CD8-positive, alpha-beta memory T cell (primary cell): ENCODE measurements at regions not wholly inside any gene's neighbourhood (a gene's known extent, or its start where the extent isn't known, plus 50 kb on each side); places are given as distances from the start of the nearest gene placed in this dataset.

Source experiments
- CTCF ChIA-PET: fragments of 350-600 bp; sonication (Branson Sonifier 250); formaldehyde crosslinking; loops from one replicate; lab custom pipeline; 2021; ENCODE audit warnings: antibody characterized with exemption; lab: Charles Lee
- POLR2A ChIA-PET: fragments of 350-600 bp; sonication (Branson Sonifier 250); formaldehyde crosslinking; loops from one replicate; lab custom pipeline; 2021; ENCODE audit warnings: antibody characterized with exemption; lab: Charles Lee
- DNase-seq, 5 donors: peaks; one replicate each; pipeline versions ENCODE4 v3.0.0 to v3.0.0-alpha.2; 2020 to 2022; ENCODE audit warnings: mixed read lengths in 1 of 5
- H3K27ac ChIP-seq: one replicate; pipeline ENCODE4 v1.7.0; 2013; ENCODE audit warnings: low read depth, mild to moderate bottlenecking, low read length, moderate library complexity
- H3K27me3 ChIP-seq: 2 replicates; pipeline ENCODE4 v1.7.0; 2013; ENCODE audit warnings: low read length, mild to moderate bottlenecking; ENCODE audit not compliant: insufficient read depth, poor library complexity, severe bottlenecking
- H3K36me3 ChIP-seq: 2 replicates; pipeline ENCODE4 v1.7.0; 2013; ENCODE audit warnings: mild to moderate bottlenecking, low read length, moderate library complexity; ENCODE audit not compliant: insufficient read depth
- H3K4me1 ChIP-seq: 2 replicates; pipeline ENCODE4 v1.7.0; 2013; ENCODE audit warnings: mild to moderate bottlenecking, low read length, moderate library complexity; ENCODE audit not compliant: insufficient read depth
- H3K4me3 ChIP-seq: 2 replicates; pipeline ENCODE4 v1.7.0; 2013; ENCODE audit warnings: mild to moderate bottlenecking, low read length
- H3K9me3 ChIP-seq: 2 replicates; pipeline ENCODE4 v1.7.0; 2013; ENCODE audit warnings: mild to moderate bottlenecking, low read length
- H3K27ac Mint-ChIP-seq, 8 donors: one replicate each; pipeline ENCODE4 v1.8.0; 2020 to 2021; ENCODE audit warnings: mixed read lengths in 8 of 8, mild to moderate bottlenecking in 6 of 8, inconsistent platforms in 3 of 8, moderate library complexity in 3 of 8
- H3K27me3 Mint-ChIP-seq, 2 donors: one replicate each; pipeline ENCODE4 v1.8.0; 2020 to 2021; ENCODE audit warnings: mixed read lengths in 2 of 2, mild to moderate bottlenecking in 1 of 2, moderate library complexity in 1 of 2
- H3K36me3 Mint-ChIP-seq, 3 donors: one replicate each; pipeline ENCODE4 v1.8.0; 2020 to 2021; ENCODE audit warnings: mixed read lengths in 3 of 3, inconsistent platforms in 1 of 3, mild to moderate bottlenecking in 1 of 3
- H3K4me1 Mint-ChIP-seq, 3 donors: one replicate each; pipeline ENCODE4 v1.8.0; 2020 to 2021; ENCODE audit warnings: mixed read lengths in 3 of 3, inconsistent platforms in 1 of 3, mild to moderate bottlenecking in 1 of 3
- H3K4me3 Mint-ChIP-seq, 7 donors: one replicate each; pipeline ENCODE4 v1.8.0; 2020 to 2021; ENCODE audit warnings: mixed read lengths in 7 of 7, mild to moderate bottlenecking in 6 of 7, moderate library complexity in 4 of 7, inconsistent platforms in 2 of 7
- H3K9me3 Mint-ChIP-seq, 5 donors: one replicate each; pipeline ENCODE4 v1.8.0; 2020 to 2022; ENCODE audit warnings: mixed read lengths in 5 of 5, mild to moderate bottlenecking in 3 of 5, moderate library complexity in 2 of 5, inconsistent platforms in 1 of 5

DNA sequence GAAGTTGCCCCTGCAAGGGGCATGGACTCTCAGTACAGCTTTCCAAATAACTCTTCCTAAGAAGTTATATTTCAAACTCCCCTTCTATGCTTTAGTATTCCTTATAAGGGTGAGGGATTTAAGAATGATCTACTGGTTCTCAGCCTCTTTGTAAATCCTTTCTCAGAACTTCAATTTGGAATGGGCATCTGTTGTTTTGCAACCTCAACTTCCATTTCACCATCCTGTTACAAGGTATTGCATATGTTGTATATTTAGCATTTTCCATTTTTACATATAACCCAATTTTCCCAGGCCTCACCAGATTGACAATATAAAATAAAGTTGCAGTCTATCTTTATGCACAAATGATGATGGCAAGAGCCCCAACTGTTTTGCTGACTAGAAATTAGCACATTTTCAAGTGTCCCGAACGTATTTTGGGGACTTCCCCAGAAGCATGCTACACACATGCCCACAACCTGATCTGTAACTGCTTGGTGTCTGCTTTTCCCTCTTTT is 154.9 kb upstream of the CARMIL1 start:
- H3K27ac Mint-ChIP-seq = peak overlapping the region in 1 of 8 donors; percentile 16
- H3K4me3 Mint-ChIP-seq = no peak overlapping the region
- H3K9me3 Mint-ChIP-seq = no peaks in the 10 kb centered on the region
- H3K27me3 Mint-ChIP-seq = no peaks in the 10 kb centered on the region
- no peak for DNase-seq
- peaks cover 4% of the 10 kb centered on the region for H3K4me1 ChIP-seq
- H3K36me3 Mint-ChIP-seq = peaks cover 17 to 62% (median 35%) of the 10 kb centered on the region in 3 donors
- CTCF ChIA-PET = no interaction called here
- H3K4me3 ChIP-seq = no peak overlapping the region
- no peaks in the 10 kb centered on the region for H3K27me3 ChIP-seq
- POLR2A ChIA-PET = no interaction called here
- no peaks in the 10 kb centered on the region for H3K9me3 ChIP-seq
- peaks cover 25 to 56% (median 55%) of the 10 kb centered on the region in 3 donors for H3K4me1 Mint-ChIP-seq
- H3K36me3 ChIP-seq = peaks cover 9% of the 10 kb centered on the region
- no peak overlapping the region for H3K27ac ChIP-seq

DNA sequence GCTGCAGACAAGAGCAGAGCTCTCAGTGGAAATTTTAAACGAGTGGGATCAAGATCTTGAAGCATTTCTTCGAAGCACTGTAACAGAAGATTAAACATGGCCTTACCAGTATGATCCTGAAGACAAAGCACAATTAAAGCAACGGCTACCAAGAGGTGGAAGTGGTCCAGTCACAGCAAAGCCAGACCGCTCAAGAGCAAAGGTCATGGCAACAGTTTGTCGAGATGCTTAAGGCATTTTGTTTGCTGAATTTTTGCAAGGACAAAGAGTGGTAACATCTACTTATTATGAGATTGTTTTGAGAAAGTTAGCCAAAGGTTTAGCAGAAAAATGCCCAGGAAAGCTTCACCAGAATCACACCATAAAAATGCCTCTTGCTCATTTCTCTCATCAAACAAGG is 153.4 kb upstream of the CARMIL1 start:
- peaks cover 18 to 69% (median 34%) of the 10 kb centered on the region in 3 donors for H3K36me3 Mint-ChIP-seq
- ChIA-PET POLR2A (no interaction called here), CTCF (no interaction called here)
- peaks cover 26 to 64% (median 58%) of the 10 kb centered on the region in 3 donors for H3K4me1 Mint-ChIP-seq
- H3K27me3 ChIP-seq = no peaks in the 10 kb centered on the region
- no peaks in the 10 kb centered on the region for H3K9me3 Mint-ChIP-seq
- peaks cover 9% of the 10 kb centered on the region for H3K36me3 ChIP-seq
- DNase-seq = no peak
- H3K27ac Mint-ChIP-seq = no peak overlapping the region
- no peak overlapping the region for H3K4me3 ChIP-seq
- H3K4me1 ChIP-seq = no peaks in the 10 kb centered on the region
- no peaks in the 10 kb centered on the region for H3K9me3 ChIP-seq
- peak overlapping the region in 1 of 7 donors; percentile 30 for H3K4me3 Mint-ChIP-seq
- H3K27me3 Mint-ChIP-seq = no peaks in the 10 kb centered on the region
- no peak overlapping the region for H3K27ac ChIP-seq

DNA sequence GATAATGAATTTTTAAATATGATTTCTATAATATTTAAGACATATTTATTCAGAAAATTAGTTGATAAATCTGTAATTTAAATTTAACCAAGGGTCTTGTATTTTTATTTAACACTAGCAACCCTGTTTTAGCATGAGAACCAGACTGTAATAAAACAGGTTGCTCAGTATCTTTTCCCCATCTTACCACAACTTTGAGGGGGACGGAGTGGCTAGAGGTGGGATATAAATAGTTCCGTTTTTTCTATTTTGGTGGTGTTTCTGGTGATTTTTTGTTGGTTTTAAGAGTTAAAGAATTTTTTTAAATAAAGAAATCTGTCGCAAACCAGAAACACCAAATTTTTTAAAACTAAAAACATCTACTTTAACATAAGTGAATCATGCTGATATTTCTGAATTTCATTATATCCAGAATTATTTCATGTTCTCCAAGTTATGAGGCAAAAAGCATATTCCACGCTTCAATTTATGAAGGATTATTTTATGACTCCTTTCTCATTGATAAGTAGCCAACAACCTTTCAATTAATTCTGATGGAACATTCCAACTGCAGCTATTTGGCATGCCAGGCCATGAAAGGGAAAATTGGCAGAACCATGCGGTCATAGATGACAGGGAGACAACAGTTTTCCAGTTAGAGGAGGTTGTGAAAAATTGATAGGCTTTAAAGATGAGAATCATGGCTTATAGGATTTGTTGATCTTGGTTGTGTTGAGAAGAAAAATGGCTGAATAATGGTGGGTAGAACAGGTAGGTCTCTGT is 151.9 kb upstream of the CARMIL1 start:
- no peak for DNase-seq
- CTCF ChIA-PET = no interaction called here
- Histone ChIP-seq H3K27ac (no peak overlapping the region), H3K9me3 (no peaks in the 10 kb centered on the region), H3K36me3 (peaks cover 9% of the 10 kb centered on the region), H3K4me1 (no peaks in the 10 kb centered on the region), H3K4me3 (no peak overlapping the region), H3K27me3 (no peaks in the 10 kb centered on the region)
- peak overlapping the region in 2 of 8 donors; percentile 13 to 19 for H3K27ac Mint-ChIP-seq
- no peak overlapping the region for H3K4me3 Mint-ChIP-seq
- peaks cover 14 to 65% (median 31%) of the 10 kb centered on the region in 3 donors for H3K36me3 Mint-ChIP-seq
- no peaks in the 10 kb centered on the region for H3K27me3 Mint-ChIP-seq
- H3K4me1 Mint-ChIP-seq = peaks cover 32 to 68% (median 62%) of the 10 kb centered on the region in 3 donors
- H3K9me3 Mint-ChIP-seq = no peaks in the 10 kb centered on the region
- POLR2A ChIA-PET = interaction anchor here (0.9 kb wide), 1 partner anchor 100 kb away, joined by 3 read pairs; no protein-coding TSS in a partner anchor

DNA sequence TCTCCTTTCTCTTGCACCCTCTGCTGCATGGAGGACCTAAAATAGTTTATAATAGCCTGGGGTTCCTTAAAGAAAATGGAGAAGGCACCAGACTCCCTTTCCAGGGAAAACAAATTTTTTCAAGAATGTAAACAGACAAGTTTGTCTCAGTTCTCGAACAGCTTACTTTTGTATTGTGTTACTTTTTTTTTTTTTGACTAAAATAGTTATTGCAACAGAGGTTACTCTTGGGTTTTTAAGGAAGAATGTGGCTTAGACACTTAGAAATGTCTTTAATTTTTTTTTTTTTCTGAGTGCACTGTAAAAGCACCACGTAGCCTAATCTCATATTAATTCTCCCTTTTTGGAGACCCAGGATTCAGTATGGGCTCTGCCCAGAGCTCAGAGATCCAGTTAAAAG is 148.7 kb upstream of the CARMIL1 start:
- Mint-ChIP-seq H3K27me3 (no peaks in the 10 kb centered on the region), H3K36me3 (peaks cover 19 to 56% (median 23%) of the 10 kb centered on the region in 3 donors), H3K27ac (no peak overlapping the region), H3K4me1 (peaks cover 44 to 80% (median 71%) of the 10 kb centered on the region in 3 donors), H3K9me3 (peaks cover 3 to 9% (median 8%) of the 10 kb centered on the region in 5 donors), H3K4me3 (no peak overlapping the region)
- CTCF ChIA-PET = interaction anchor here (0.7 to 1.5 kb wide), 3 partner anchors 7 to 104 kb away, joined by 3 to 5 read pairs (median 3); no protein-coding TSS in a partner anchor
- Histone ChIP-seq H3K36me3 (peaks cover 8% of the 10 kb centered on the region), H3K4me3 (no peak overlapping the region), H3K9me3 (no peaks in the 10 kb centered on the region), H3K4me1 (peaks cover 19% of the 10 kb centered on the region), H3K27ac (no peak overlapping the region), H3K27me3 (no peaks in the 10 kb centered on the region)
- no peak for DNase-seq
- POLR2A ChIA-PET = interaction anchor here (1.1 kb wide), 1 partner anchor 320 kb away, joined by 4 read pairs; no protein-coding TSS in a partner anchor

DNA sequence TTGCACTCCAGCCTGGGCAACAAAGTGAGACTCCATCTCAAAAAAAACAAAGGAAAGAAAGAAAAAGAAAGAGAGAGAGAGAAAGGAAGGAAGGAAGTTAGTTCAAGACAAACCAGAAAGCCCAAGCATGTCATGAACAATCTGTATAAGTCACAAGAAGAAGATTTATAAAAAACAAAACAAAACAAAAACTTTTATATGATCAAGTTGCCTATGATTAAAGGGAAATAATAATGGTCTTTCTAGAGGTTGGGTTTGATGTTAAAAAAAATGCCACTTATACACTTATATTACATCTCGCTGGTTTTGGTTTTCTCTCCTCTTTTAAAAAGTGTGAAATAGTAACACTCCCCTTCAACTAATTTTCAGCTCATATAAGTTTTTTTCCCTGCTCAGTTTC is 146.2 kb upstream of the CARMIL1 start:
- H3K4me1 ChIP-seq = peaks cover 27% of the 10 kb centered on the region
- no peaks in the 10 kb centered on the region for H3K36me3 ChIP-seq
- Mint-ChIP-seq H3K36me3 (peaks cover 17 to 52% (median 18%) of the 10 kb centered on the region in 3 donors), H3K4me1 (peaks cover 53 to 85% (median 83%) of the 10 kb centered on the region in 3 donors), H3K4me3 (peak overlapping the region in 6 of 7 donors; percentile 36 to 69 (median 62)), H3K9me3 (peaks cover 3 to 9% (median 8%) of the 10 kb centered on the region in 5 donors), H3K27ac (peak overlapping the region in 3 of 8 donors; percentile 23 to 57 (median 51)), H3K27me3 (no peaks in the 10 kb centered on the region)
- no peaks in the 10 kb centered on the region for H3K27me3 ChIP-seq
- no peak for DNase-seq
- H3K4me3 ChIP-seq = no peak overlapping the region
- ChIA-PET POLR2A (no interaction called here), CTCF (no interaction called here)
- no peak overlapping the region for H3K27ac ChIP-seq
- H3K9me3 ChIP-seq = no peaks in the 10 kb centered on the region

DNA sequence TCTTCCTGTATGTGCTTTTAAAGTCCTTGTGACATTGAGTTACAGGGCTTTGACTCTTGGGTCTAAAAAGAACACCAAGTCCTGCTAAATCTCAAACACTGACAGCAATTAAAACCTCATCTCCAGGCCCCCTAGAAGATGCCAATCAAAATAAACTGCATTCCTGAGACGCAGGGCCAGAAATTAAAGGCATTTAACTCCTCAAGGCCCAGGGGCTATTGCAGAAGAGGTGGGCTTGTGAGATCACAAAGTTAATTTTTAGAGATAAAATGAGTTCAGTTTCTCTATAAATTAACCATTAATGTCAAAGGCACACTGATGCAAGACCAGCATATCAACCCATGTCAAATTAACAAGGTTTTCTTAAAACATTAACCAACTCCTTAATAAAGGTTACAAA is 145.6 kb upstream of the CARMIL1 start:
- CTCF ChIA-PET = no interaction called here
- H3K4me3 Mint-ChIP-seq = peak overlapping the region in 1 of 7 donors; percentile 59
- Histone ChIP-seq H3K9me3 (no peaks in the 10 kb centered on the region), H3K36me3 (no peaks in the 10 kb centered on the region), H3K4me3 (no peak overlapping the region), H3K27me3 (no peaks in the 10 kb centered on the region), H3K27ac (no peak overlapping the region), H3K4me1 (peaks cover 27% of the 10 kb centered on the region)
- H3K27ac Mint-ChIP-seq = peak overlapping the region in 1 of 8 donors; percentile 51
- H3K9me3 Mint-ChIP-seq = peaks cover 3 to 9% (median 8%) of the 10 kb centered on the region in 5 donors
- peaks cover 17 to 53% (median 18%) of the 10 kb centered on the region in 3 donors for H3K36me3 Mint-ChIP-seq
- POLR2A ChIA-PET = no interaction called here
- H3K27me3 Mint-ChIP-seq = no peaks in the 10 kb centered on the region
- no peak for DNase-seq
- H3K4me1 Mint-ChIP-seq = peaks cover 55 to 84% (median 79%) of the 10 kb centered on the region in 3 donors

DNA sequence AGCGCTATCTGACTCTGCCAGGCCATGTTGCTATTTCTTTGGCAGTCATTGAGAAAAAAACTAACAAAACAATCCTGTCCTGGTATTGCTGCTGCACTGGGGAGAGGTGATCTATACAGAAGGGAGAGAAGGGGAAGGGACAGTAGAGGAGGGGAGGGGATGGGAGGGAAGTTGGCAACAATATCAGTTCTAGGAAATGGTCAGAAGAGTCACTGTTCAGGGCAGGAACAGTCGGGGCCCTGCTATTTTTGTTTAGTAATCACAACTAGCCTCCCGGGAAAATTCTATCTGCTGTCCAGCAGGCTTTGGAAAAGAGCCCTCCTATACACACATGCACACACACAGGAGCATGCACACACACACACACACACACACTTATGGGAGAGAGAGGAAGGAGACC is 142.3 kb upstream of the CARMIL1 start:
- DNase-seq = no peak
- Histone ChIP-seq H3K36me3 (no peaks in the 10 kb centered on the region), H3K4me1 (peaks cover 32% of the 10 kb centered on the region), H3K27me3 (no peaks in the 10 kb centered on the region), H3K9me3 (no peaks in the 10 kb centered on the region), H3K27ac (peak overlapping the region; percentile 24), H3K4me3 (peak overlapping the region; percentile 86)
- POLR2A ChIA-PET = no interaction called here
- Mint-ChIP-seq H3K27me3 (no peaks in the 10 kb centered on the region), H3K9me3 (peaks cover 3 to 9% (median 8%) of the 10 kb centered on the region in 5 donors), H3K4me1 (peaks cover 41 to 63% (median 56%) of the 10 kb centered on the region in 3 donors), H3K4me3 (peak overlapping the region; percentile 88 to 95 (median 89)), H3K36me3 (peaks cover 11 to 34% (median 13%) of the 10 kb centered on the region in 3 donors), H3K27ac (peak overlapping the region; percentile 82 to 97 (median 94))
- CTCF ChIA-PET = no interaction called here

DNA sequence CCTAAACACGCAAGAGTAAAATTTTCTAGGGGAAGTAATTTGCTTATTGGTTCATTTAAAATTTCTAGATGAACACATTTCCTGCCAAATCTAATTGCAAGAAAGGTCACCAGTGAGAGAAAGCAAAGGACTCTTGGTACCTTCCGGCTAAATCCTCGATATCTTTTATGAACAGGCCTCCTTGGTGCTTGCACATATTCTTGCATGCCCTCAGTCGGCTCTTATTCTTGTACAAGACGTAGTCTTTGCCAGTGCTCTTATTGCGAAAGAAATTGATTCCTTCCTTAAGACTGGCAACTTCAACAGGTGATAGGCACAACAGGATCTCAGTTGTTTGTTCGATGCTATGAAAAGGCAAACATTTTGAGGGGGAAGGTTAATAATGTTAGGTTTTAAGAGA is 141.7 kb upstream of the CARMIL1 start:
- no peaks in the 10 kb centered on the region for H3K9me3 ChIP-seq
- Mint-ChIP-seq H3K4me1 (peaks cover 37 to 57% (median 51%) of the 10 kb centered on the region in 3 donors), H3K36me3 (peaks cover 10 to 29% (median 10%) of the 10 kb centered on the region in 3 donors), H3K27ac (peak overlapping the region; percentile 82 to 97 (median 94)), H3K9me3 (peaks cover 3 to 9% (median 8%) of the 10 kb centered on the region in 5 donors), H3K27me3 (no peaks in the 10 kb centered on the region), H3K4me3 (peak overlapping the region; percentile 88 to 95 (median 89))
- ChIA-PET POLR2A (interaction anchor here (0.6 to 1.4 kb wide), 4 partner anchors 9 to 416 kb away, joined by 3 to 4 read pairs (median 3); no protein-coding TSS in a partner anchor), CTCF (interaction anchor here (0.6 to 2.0 kb wide), 3 partner anchors 7 to 110 kb away, joined by 3 to 6 read pairs (median 3); no protein-coding TSS in a partner anchor)
- H3K27me3 ChIP-seq = no peaks in the 10 kb centered on the region
- H3K4me1 ChIP-seq = peaks cover 32% of the 10 kb centered on the region
- H3K4me3 ChIP-seq = peak overlapping the region; percentile 86
- no peaks in the 10 kb centered on the region for H3K36me3 ChIP-seq
- peak in 2 of 5 donors; percentile 9 to 22 for DNase-seq
- H3K27ac ChIP-seq = peak overlapping the region; percentile 75
